ENCODE measurements at regions not wholly inside any gene's neighbourhood (a gene's known extent, or its start where the extent isn't known, plus 50 kb on each side); places are given as distances from the start of the nearest gene placed in this dataset.

DNA sequence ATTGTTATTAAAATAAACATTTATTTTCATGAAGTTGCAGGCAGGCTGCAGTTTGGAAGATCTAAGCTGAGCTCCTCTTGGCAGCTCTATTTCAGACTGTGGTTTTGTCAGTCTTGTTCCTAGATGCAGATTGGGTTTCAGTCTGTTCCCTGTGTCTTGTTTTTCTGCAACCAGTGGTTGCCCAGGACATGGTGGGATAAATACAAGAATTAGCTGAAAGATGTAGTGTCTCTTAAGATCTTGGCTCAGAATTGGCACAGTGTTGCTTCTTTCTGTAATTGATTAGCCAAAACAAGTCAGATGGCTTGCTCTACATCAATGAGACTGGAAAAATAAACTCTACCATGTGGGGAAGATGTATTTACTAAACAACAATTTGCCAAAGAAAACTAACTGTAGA is 283.0 kb upstream of the BOD1L1 start:
- TF ChIP-seq, protein P1, sequence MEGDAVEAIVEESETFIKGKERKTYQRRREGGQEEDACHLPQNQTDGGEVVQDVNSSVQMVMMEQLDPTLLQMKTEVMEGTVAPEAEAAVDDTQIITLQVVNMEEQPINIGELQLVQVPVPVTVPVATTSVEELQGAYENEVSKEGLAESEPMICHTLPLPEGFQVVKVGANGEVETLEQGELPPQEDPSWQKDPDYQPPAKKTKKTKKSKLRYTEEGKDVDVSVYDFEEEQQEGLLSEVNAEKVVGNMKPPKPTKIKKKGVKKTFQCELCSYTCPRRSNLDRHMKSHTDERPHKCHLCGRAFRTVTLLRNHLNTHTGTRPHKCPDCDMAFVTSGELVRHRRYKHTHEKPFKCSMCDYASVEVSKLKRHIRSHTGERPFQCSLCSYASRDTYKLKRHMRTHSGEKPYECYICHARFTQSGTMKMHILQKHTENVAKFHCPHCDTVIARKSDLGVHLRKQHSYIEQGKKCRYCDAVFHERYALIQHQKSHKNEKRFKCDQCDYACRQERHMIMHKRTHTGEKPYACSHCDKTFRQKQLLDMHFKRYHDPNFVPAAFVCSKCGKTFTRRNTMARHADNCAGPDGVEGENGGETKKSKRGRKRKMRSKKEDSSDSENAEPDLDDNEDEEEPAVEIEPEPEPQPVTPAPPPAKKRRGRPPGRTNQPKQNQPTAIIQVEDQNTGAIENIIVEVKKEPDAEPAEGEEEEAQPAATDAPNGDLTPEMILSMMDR (IDR thresholded peaks at IDR 0.05), result no peak
- TF ChIP-seq EP300 (IDR thresholded peaks at IDR 0.05) (no peak), POLR2A (IDR thresholded peaks at IDR 0.05; ENCODE audit: low read depth) (no peak)

Data from esophagus muscularis mucosa (tissue), 4 donors.